ENCODE measurements at regions not wholly inside any gene's neighbourhood (a gene's known extent, or its start where the extent isn't known, plus 50 kb on each side); places are given as distances from the start of the nearest gene placed in this dataset.
A peak's percentile ranks its signal among the peaks of the same experiment; 100 is the strongest.

DNA sequence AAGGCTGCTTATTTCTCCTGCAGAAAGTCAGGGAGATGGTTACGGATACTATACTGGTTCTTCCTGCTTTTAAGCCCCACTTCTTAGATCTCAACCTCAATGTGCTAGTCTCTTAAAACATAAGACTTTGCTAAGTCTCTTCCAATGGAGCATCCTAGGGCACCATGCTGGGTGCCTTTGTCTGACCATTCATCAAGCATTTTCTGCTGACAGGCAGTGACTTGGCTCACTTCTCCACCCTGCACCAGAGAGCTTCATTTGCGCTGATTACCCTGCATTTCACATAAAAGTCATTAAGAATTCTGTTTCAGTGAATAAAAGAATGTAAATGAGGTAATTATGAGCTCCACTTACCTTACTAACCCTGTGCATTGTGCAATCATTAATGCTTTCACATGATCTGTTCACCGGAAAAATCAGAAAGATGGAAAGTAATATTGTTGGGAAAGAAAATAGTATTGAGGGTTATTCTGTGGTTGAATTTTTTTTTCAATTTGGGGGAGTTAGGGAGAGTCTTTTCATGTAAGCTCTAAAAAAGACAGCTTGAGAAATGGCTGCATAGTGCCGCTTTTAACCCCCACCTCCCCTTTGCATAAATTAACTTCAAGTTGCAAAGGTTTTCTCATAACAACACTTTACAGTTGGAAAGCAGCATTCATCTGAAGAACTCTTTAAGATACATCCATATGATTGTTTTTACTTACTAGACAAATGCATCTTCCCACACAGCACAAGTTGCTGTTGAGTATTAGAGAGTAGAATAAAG, 677.3 kb upstream of the KIRREL3 start:
- DNase-seq (ENCODE audit: low spot score), result no peak
- ATAC-seq, result no peak

DNA sequence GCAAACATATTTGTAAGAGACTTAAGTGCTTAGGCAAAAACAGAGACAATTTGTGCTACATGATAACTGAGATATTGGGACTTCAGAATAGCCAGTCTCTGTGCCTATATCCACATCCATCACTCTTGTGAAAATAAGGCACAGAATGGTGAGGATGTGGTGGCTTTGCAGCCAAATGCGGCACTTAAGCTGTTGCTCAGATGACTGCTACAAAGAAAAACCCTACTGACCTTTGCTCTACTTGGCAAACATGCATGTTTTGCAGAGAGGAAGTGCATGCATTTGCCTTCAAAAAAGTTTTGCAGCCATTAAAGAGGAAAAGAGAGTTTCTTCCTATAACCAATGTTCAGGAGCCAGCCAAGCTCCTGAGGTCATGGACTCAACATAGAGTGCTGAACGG, 675.0 kb upstream of the KIRREL3 start:
- ATAC-seq, result peak; percentile 45
- no peak for DNase-seq (ENCODE audit: low spot score)

- DNase-seq (ENCODE audit: low spot score) (no peak), ATAC-seq (no peak)
These were observed 674.2 kb upstream of the KIRREL3 start for GRCh38 chr11:127674754-127675153.

DNA sequence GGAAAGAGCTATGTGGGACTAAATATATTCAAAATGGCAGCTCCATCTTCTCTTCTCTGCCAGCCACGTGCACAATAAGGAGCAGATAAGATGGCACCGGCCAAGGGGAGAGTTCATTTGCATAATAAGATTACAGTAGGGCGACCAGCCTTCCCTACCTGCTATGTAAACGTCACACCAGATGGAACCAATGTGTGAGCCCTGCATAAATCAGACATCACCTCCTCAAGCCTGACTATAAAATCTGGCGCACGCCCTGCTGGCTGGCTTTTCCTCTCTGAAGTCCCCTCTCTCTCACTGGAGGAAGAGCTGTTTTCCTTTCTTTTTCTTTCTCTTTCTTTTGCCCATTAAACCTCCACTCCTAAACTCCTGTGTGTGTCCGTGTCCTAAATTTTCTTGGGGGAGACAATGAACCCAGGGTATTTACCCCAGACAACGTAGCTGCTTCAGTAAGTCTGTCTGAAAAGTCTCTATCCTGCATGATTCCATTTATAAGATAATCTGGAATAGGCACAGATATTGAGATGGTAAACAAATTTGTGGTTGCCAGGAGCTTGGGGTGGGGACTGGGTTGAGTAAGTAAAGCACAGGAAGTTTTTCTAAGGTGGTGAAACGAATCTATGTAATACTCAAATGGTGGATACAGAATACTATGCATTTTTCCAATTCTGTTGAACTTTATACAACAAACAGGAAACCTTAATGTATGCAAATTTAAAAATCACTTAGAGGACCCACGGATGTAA, 670.0 kb upstream of the KIRREL3 start:
- ATAC-seq (no peak), DNase-seq (ENCODE audit: low spot score) (no peak)

GRCh38 chr11:127656116-127656836, 655.7 kb upstream of the KIRREL3 start:
- ATAC-seq (peak; percentile 46), DNase-seq (ENCODE audit: low spot score) (no peak)

- ATAC-seq, result no peak
- no peak for DNase-seq (ENCODE audit: low spot score)
These were observed 652.5 kb upstream of the KIRREL3 start for GRCh38 chr11:127653076-127653475.

DNA sequence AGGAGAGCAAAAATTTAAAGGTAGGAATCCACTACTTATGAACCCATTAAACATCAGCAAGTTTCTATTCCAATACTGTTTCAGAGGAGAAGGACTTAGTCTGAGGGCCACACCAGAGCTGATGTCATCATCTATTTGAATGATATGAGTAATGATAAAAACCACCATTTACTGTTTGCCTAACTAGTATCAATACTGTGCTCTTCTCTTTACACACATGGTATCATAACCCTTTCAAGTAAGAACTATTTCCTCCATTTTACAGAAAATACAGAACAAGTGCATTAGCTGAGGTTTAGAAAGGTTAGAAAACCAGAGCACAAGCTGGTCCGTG, 651.3 kb upstream of the KIRREL3 start:
- ATAC-seq, result no peak
- DNase-seq (ENCODE audit: low spot score), result no peak

- ATAC-seq (no peak), DNase-seq (ENCODE audit: low spot score) (no peak)
These were observed 650.8 kb upstream of the KIRREL3 start for GRCh38 chr11:127651175-127651887.

GRCh38 chr11:127649958-127650357, 649.4 kb upstream of the KIRREL3 start:
- DNase-seq (ENCODE audit: low spot score) (no peak), ATAC-seq (no peak)

DNA sequence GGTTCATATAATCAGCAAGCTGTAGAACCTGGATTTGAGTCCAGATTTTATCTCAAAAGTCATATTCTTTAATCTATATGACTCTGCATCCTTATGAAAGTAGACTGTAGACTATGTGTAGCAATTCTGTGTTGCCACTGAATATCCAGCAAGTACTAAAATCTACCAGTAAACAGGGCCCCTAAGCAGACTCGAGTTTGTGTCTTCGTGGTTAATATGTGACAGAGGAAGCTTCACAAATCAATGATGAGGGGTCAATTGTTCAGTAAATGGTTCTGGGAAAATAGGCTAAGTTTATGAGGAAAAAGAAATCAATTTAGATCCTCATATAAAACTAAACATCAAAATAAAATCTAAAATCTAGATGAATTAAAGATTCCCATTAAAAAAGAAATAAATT, 648.5 kb upstream of the KIRREL3 start:
- ATAC-seq, result peak; percentile 95
- DNase-seq (ENCODE audit: low spot score), result no peak

GRCh38 chr11:127648583-127648982, 648.0 kb upstream of the KIRREL3 start:
- DNase-seq (ENCODE audit: low spot score), result no peak
- ATAC-seq, result peak; percentile 54

DNA sequence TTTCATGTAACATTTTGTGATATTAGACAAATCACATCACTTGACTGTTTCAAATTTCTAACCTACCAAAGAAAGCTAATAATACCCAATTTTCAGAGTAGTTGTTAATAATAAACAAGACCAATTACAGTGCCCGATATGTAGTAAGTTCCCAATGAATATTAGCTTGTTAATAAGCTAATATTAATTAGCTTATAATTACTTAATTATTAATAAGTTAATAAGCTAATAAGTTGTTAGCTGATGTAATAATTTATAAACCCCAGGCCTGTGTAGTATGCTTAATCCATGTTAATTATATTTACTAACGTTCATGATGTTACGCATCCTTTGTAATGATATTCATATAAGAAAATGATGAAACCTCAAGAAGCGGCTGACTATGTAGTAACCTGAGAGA, 643.8 kb upstream of the KIRREL3 start:
- ATAC-seq, result no peak
- no peak for DNase-seq (ENCODE audit: low spot score)

DNA sequence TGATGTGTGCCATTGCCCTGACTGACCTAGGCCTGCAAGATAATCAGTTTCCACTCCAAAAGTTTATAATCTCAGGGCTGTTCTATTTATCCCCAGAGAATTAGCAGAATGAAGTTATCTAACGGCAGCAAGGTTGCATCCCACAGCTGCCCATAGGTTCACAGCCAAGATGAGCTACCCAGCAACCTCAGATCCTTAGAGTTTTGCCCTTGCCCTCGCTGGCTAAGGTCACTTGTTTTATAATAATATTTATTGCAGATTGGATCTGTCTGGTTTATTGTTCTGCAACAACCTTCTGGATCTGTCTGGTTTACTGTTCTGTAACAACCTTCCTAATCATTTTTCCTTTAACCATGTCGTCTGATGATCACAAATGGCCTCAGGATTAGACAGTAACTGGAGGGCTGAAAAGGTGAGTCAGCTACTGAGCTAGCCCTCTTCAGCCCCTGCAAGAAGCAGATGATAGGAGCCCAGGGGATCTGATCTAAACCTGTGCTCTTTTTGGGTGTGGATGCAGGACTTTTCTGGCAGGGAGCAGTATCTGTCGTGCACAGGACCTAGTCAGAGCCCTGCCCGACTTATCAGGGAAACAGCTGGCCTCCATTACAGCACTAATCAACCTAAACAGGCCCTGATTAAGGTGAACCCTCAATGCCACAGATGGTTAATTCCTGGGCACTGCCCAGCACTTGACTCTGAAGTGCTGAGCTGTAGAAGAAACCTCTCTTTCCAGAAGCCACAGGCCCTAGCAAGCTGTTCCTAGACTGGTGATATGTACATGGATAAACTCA, 642.9 kb upstream of the KIRREL3 start:
- no peak for DNase-seq (ENCODE audit: low spot score)
- ATAC-seq, result no peak

GRCh38 chr11:127640561-127641451, 640.2 kb upstream of the KIRREL3 start:
- ATAC-seq (no peak), DNase-seq (ENCODE audit: low spot score) (no peak)

- ATAC-seq (no peak), DNase-seq (ENCODE audit: low spot score) (no peak)
These were observed 639.3 kb upstream of the KIRREL3 start for GRCh38 chr11:127639916-127640315.

DNA sequence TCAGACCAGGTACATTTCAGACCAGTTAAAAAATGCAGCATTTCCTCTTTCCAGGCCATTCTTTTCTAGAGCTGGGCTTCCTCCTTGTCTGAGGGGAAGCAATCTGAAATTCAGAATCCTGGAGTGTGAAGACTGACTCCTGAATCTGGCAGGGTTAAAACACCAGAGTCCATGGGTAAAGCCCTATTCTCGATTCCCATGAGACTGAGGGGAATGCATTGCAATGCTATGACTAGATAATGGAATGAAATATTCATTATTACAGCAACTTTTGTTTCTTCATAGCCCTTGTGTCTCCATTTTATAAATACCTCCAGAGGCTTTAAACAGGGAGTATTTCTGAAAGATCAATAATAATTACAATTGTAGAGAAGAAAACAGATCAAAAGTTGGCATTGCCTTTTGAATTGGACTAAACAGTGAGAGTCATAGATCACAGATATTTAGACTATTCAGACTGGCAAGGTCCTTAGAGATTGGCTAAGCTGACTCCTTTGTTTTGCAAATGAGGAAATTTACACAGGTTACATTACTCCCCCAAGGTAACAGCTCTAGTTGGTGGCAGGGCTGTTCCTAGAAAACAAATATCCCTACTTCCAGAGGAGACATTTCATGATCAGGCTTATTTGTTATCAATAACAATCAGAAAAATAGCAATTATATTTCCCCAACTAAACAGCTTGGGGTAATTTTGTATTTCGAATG, 632.6 kb upstream of the KIRREL3 start:
- ATAC-seq (no peak), DNase-seq (ENCODE audit: low spot score) (no peak)

- ATAC-seq, result peak; percentile 12
- DNase-seq (ENCODE audit: low spot score), result no peak
These were observed 632.0 kb upstream of the KIRREL3 start for GRCh38 chr11:127632546-127632945.

DNA sequence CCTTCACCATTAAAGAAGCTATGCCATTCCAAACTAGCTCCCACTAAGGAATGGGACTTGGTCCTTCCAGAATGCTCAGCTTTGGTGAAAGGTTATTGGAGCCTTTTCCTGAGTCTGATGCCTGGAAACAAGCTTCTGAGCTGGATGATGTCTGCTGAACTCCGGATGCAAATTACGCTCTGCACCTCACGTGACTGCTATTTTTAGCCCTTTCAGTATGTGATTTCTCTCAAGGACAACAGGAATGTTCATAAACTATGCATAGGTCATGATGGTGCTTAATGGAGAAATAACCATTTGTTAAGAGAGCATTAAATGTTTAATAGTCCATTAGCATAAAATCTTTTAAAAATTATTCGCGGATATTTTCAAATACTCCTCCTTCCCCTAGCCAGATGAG, 631.4 kb upstream of the KIRREL3 start:
- DNase-seq (ENCODE audit: low spot score) (no peak), ATAC-seq (no peak)

DNA sequence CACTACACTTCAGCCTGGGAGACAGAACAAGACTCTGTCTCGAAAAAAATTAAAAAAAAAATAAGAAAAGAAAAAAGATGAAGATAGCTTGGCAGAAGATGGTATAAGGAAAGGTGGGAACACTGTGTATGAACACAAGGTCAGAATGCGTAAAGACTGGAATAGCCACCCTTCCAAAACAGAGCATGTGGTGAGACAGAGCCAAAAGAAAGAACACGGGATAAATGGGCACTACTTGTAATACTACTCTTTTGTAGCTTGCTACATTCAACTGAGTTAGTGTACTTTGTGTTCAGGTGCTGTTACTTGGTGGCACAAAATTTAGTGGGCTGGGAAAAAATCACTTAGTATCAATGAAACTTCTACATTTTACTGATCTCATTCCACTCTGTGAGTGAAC, 628.6 kb upstream of the KIRREL3 start:
- ATAC-seq, result no peak
- DNase-seq (ENCODE audit: low spot score), result no peak
